ENCODE measurements at regions not wholly inside any gene's neighbourhood (a gene's known extent, or its start where the extent isn't known, plus 50 kb on each side); places are given as distances from the start of the nearest gene placed in this dataset.

DNA sequence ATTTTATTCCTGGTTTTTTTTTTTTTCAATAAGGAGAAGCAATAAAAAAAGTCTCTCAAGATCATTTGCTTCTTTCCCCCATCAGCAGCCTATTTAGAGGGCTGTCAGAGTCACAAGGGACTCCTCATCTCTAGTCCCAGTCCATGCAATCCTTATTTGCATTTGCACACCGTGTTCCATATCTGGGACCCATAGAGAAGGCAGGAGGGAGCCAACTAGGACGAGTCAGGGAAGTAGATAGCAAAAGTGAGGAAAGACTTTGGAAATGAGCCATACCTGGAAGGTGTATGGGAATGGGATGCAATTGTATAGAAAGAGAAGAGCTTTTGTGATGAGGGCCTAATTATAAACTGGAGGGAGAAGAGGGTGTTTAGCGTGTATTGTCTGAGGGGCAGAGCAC is 160.0 kb downstream of the PIK3R1 start:
- TF ChIP-seq, protein P1, sequence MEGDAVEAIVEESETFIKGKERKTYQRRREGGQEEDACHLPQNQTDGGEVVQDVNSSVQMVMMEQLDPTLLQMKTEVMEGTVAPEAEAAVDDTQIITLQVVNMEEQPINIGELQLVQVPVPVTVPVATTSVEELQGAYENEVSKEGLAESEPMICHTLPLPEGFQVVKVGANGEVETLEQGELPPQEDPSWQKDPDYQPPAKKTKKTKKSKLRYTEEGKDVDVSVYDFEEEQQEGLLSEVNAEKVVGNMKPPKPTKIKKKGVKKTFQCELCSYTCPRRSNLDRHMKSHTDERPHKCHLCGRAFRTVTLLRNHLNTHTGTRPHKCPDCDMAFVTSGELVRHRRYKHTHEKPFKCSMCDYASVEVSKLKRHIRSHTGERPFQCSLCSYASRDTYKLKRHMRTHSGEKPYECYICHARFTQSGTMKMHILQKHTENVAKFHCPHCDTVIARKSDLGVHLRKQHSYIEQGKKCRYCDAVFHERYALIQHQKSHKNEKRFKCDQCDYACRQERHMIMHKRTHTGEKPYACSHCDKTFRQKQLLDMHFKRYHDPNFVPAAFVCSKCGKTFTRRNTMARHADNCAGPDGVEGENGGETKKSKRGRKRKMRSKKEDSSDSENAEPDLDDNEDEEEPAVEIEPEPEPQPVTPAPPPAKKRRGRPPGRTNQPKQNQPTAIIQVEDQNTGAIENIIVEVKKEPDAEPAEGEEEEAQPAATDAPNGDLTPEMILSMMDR (IDR thresholded peaks at IDR 0.05), result no peak
- TF ChIP-seq EP300 (IDR thresholded peaks at IDR 0.05; ENCODE audit: low read depth), result no peak

All from transverse colon (tissue), 3 donors.